CD14-positive monocyte (primary cell): ENCODE measurements at regions not wholly inside any gene's neighbourhood (a gene's known extent, or its start where the extent isn't known, plus 50 kb on each side); places are given as distances from the start of the nearest gene placed in this dataset.

Experiments
- DNase-seq, 3 donors: peaks; one replicate each; pipeline ENCODE4 v3.0.0-alpha.2; 2011 to 2022
- H2AFZ ChIP-seq: 2 replicates; pipeline ENCODE4 v1.6.0; 2012; ENCODE audit warnings: mild to moderate bottlenecking, low read depth, low read length, inconsistent platforms; ENCODE audit not compliant: insufficient read depth, poor library complexity, severe bottlenecking
- H3K27ac ChIP-seq, 2 donors: 1 replicate in 1 of 2; 2 replicates in 1 of 2; pipeline ENCODE4 v1.5.1; 2012 to 2013; ENCODE audit warnings: low read length in 2 of 2, control low read depth in 1 of 2, inconsistent platforms in 1 of 2, low read depth in 1 of 2, mild to moderate bottlenecking in 1 of 2
- H3K27me3 ChIP-seq, 2 donors: one replicate each; pipeline versions ENCODE4 v1.6.0 to v1.6.1; 2011 to 2013; ENCODE audit warnings: low read length in 2 of 2; ENCODE audit not compliant: control insufficient read depth in 2 of 2, insufficient read depth in 2 of 2
- H3K36me3 ChIP-seq, 2 donors: replicated peaks in 1 of 2; 1 replicate in 1 of 2; 2 replicates in 1 of 2; pipeline versions ENCODE4 v1.5.1 to v1.6.1; 2012 to 2013; ENCODE audit warnings: low read length in 2 of 2, control low read depth in 1 of 2, inconsistent platforms in 1 of 2, mild to moderate bottlenecking in 1 of 2; ENCODE audit not compliant: insufficient read depth in 2 of 2, control insufficient read depth in 1 of 2
- H3K4me1 ChIP-seq, 2 donors: 1 replicate in 1 of 2; 2 replicates in 1 of 2; pipeline versions ENCODE4 v1.5.1 to v1.6.1; 2012 to 2013; ENCODE audit warnings: low read length in 2 of 2, control low read depth in 1 of 2, inconsistent platforms in 1 of 2, mild to moderate bottlenecking in 1 of 2, moderate library complexity in 1 of 2; ENCODE audit not compliant: insufficient read depth in 2 of 2, control insufficient read depth in 1 of 2
- H3K4me2 ChIP-seq: replicated peaks from 2 replicates; pipeline ENCODE3; 2012; ENCODE audit warnings: low read length, moderate library complexity, mild to moderate bottlenecking; ENCODE audit not compliant: poor library complexity, severe bottlenecking; ENCODE audit errors: extremely low read depth
- H3K4me3 ChIP-seq, 3 experiments: fragments of 200-600 bp in 1 of 3; sonication (generic) in 1 of 3; replicated peaks in 1 of 3; 1 replicate in 2 of 3; 2 replicates in 1 of 3; pipeline ENCODE4 v1.5.1; 2011 to 2013; ENCODE audit warnings: low read length in 3 of 3, mild to moderate bottlenecking in 3 of 3, control low read depth in 2 of 3, low read depth in 2 of 3, inconsistent platforms in 1 of 3, moderate library complexity in 1 of 3
- H3K79me2 ChIP-seq: 2 replicates; pipeline ENCODE4 v1.6.0; 2012; ENCODE audit warnings: mild to moderate bottlenecking, control low read depth, inconsistent platforms, low read length, moderate library complexity; ENCODE audit not compliant: insufficient read depth
- H3K9ac ChIP-seq: 2 replicates; pipeline ENCODE4 v1.6.0; 2017; ENCODE audit warnings: low read length, mild to moderate bottlenecking; ENCODE audit not compliant: insufficient read depth, poor library complexity, severe bottlenecking
- H3K9me3 ChIP-seq, 2 donors: replicated peaks in 1 of 2; 1 replicate in 1 of 2; 2 replicates in 1 of 2; pipeline versions ENCODE4 v1.5.1 to v1.6.1; 2012 to 2013; ENCODE audit warnings: low read length in 2 of 2, control low read depth in 1 of 2; ENCODE audit not compliant: control insufficient read depth in 1 of 2, insufficient read depth in 1 of 2
- H4K20me1 ChIP-seq: 2 replicates; pipeline ENCODE4 v1.6.0; 2012; ENCODE audit warnings: mild to moderate bottlenecking, low read length, control low read depth, moderate library complexity; ENCODE audit not compliant: insufficient read depth
- H3K27ac Mint-ChIP-seq, 7 donors: one replicate each; pipeline ENCODE4 v1.8.0; 2020; ENCODE audit warnings: mild to moderate bottlenecking in 7 of 7, mixed read lengths in 7 of 7, moderate library complexity in 6 of 7, inconsistent platforms in 2 of 7
- H3K27me3 Mint-ChIP-seq, 3 donors: one replicate each; pipeline ENCODE4 v1.8.0; 2021 to 2022; ENCODE audit warnings: low read depth in 3 of 3, mild to moderate bottlenecking in 3 of 3, mixed read lengths in 3 of 3, moderate library complexity in 3 of 3, inconsistent platforms in 1 of 3
- H3K36me3 Mint-ChIP-seq, 2 donors: one replicate each; pipeline ENCODE4 v1.8.0; 2020; ENCODE audit warnings: mixed read lengths in 2 of 2, inconsistent platforms in 1 of 2, mild to moderate bottlenecking in 1 of 2
- H3K4me1 Mint-ChIP-seq: one replicate; pipeline ENCODE4 v1.8.0; 2020; ENCODE audit warnings: mild to moderate bottlenecking, mixed read lengths
- H3K4me3 Mint-ChIP-seq, 2 donors: one replicate each; pipeline ENCODE4 v1.8.0; 2020; ENCODE audit warnings: mild to moderate bottlenecking in 2 of 2, mixed read lengths in 2 of 2, moderate library complexity in 1 of 2
- H3K9me3 Mint-ChIP-seq, 7 donors: one replicate each; pipeline ENCODE4 v1.8.0; 2020 to 2022; ENCODE audit warnings: mixed read lengths in 7 of 7, mild to moderate bottlenecking in 6 of 7, moderate library complexity in 6 of 7, inconsistent platforms in 2 of 7
- CTCF ChIP-seq: fragments of 200-600 bp; IDR thresholded peaks from one replicate; pipeline ENCODE4 v1.8.0; 2022; ENCODE audit warnings: antibody characterized with exemption, mild to moderate bottlenecking
- WGBS: methylation state at CpG from one replicate; pipeline ENCODE4 v1.1.5; 2013; ENCODE audit warnings: missing lambda C conversion rate; ENCODE audit not compliant: insufficient coverage; 5-methylcytosine and 5-hydroxymethylcytosine counted together
- intact Hi-C, 2 donors: fragments of 100-400 bp; cut with micrococcal nuclease; formaldehyde crosslinking; loops; one replicate each; pipeline versions ENCODE4 v1.15.0 to v1.15.1; 2023

- Mint-ChIP-seq H3K27ac (no peak overlapping the region), H3K9me3 (peaks cover 0 to 4% (median 0%) of the 10 kb centered on the region in 7 donors), H3K36me3 (peaks cover 0 to 3% of the 10 kb centered on the region in 2 donors), H3K4me1 (peaks cover 50% of the 10 kb centered on the region), H3K4me3 (no peak overlapping the region), H3K27me3 (peaks cover 0 to 4% (median 1%) of the 10 kb centered on the region in 3 donors)
- Histone ChIP-seq H4K20me1 (no peaks in the 10 kb centered on the region), H3K4me2 (peak overlapping the region; percentile 22), H3K27ac (no peak overlapping the region), H2AFZ (no peak overlapping the region), H3K4me1 (peaks cover 44 to 45% of the 10 kb centered on the region in 2 donors), H3K9me3 (no peaks in the 10 kb centered on the region), H3K36me3 (no peaks in the 10 kb centered on the region), H3K27me3 (no peaks in the 10 kb centered on the region), H3K79me2 (no peaks in the 10 kb centered on the region), H3K4me3 (peak overlapping the region in 1 of 3 experiments; percentile 20), H3K9ac (no peak overlapping the region)
- TF ChIP-seq CTCF = no peak
- intact Hi-C loops = no loop called here
- WGBS = 0% methylated on average over 2 of the region's 2 CpGs
- no peak for DNase-seq
These were observed 208.6 kb downstream of the BLID start for GRCh38 chr11:121907379-121907778.

DNA sequence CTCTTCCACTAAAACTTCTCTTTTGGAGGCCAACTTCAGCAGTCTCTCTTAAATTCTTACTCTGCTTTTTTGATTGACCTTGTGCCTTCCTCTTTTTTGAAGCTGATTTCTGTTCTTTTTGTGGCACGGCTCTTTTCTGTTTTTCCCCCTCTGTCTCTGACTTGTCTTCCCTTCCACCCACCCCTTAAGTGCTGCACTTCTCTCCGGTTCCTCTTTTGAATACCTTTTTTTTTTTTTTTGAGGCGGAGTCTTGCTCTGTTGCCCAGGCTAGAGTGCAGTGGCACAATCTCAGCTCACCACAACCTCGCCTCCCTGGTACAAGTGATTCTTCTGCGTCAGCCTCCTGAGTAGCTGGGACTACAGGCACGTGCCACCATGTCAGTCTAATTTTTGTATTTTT, 211.9 kb downstream of the BLID start:
- intact Hi-C loops = no loop called here
- H3K4me3 ChIP-seq = peak overlapping the region in 1 of 3 experiments; percentile 28
- peaks cover 3% of the 10 kb centered on the region in 2 donors for H3K36me3 Mint-ChIP-seq
- no peak overlapping the region for H3K9ac ChIP-seq
- peaks cover 60 to 62% of the 10 kb centered on the region in 2 donors for H3K4me1 ChIP-seq
- H3K9me3 ChIP-seq = no peaks in the 10 kb centered on the region
- peak overlapping the region; percentile 42 to 49 for H3K4me3 Mint-ChIP-seq
- peaks cover 3 to 8% (median 4%) of the 10 kb centered on the region in 7 donors for H3K9me3 Mint-ChIP-seq
- peaks cover 0 to 4% (median 0%) of the 10 kb centered on the region in 3 donors for H3K27me3 Mint-ChIP-seq
- peak overlapping the region; percentile 58 to 75 for H3K27ac ChIP-seq
- no peaks in the 10 kb centered on the region for H3K79me2 ChIP-seq
- H3K27ac Mint-ChIP-seq = peak overlapping the region; percentile 76 to 97 (median 92)
- TF ChIP-seq CTCF = no peak
- no peaks in the 10 kb centered on the region for H4K20me1 ChIP-seq
- DNase-seq = peak; percentile 44 to 85 (median 73)
- H3K4me1 Mint-ChIP-seq = peaks cover 64% of the 10 kb centered on the region
- H3K36me3 ChIP-seq = no peaks in the 10 kb centered on the region
- no peak overlapping the region for H2AFZ ChIP-seq
- no peaks in the 10 kb centered on the region for H3K27me3 ChIP-seq
- 13% methylated on average over 1 of the region's 6 CpGs for WGBS
- H3K4me2 ChIP-seq = peak overlapping the region; percentile 46
